WTC11 (cell line): ENCODE measurements at regions not wholly inside any gene's neighbourhood (a gene's known extent, or its start where the extent isn't known, plus 50 kb on each side); places are given as distances from the start of the nearest gene placed in this dataset.

Experiments used
- ATAC-seq: fragments of 200-7000 bp; cut with Tn5 transposase; 2 replicates; pipeline ENCODE4 v1.10.0; 2021; ENCODE audit warnings: mild to moderate bottlenecking, moderate library complexity
- CTCF ChIA-PET: fragments of 300-600 bp; sonication (Branson Sonifier 250); formaldehyde crosslinking; loops from one replicate; lab custom pipeline; 2021; ENCODE audit warnings: antibody characterized with exemption; lab: Charles Lee
- POLR2A ChIA-PET: fragments of 350-600 bp; sonication (Branson Sonifier 250); formaldehyde crosslinking; loops from one replicate; lab custom pipeline; 2021; ENCODE audit warnings: antibody characterized with exemption; lab: Charles Lee
- DNase-seq: peaks from one replicate; pipeline ENCODE4 v3.0.0; 2021; ENCODE audit warnings: low spot score
- H3K27ac Mint-ChIP-seq: 2 replicates; pipeline ENCODE4 v1.8.0; 2021; ENCODE audit warnings: mixed read lengths
- H3K27me3 Mint-ChIP-seq: 2 replicates; pipeline ENCODE4 v1.8.0; 2021; ENCODE audit warnings: low read depth, mild to moderate bottlenecking, moderate library complexity, mixed read lengths
- H3K36me3 Mint-ChIP-seq: 2 replicates; pipeline ENCODE4 v1.8.0; 2021; ENCODE audit warnings: mixed read lengths
- H3K4me1 Mint-ChIP-seq: 2 replicates; pipeline ENCODE4 v1.8.0; 2022; ENCODE audit warnings: mixed read lengths
- H3K4me3 Mint-ChIP-seq: 2 replicates; pipeline ENCODE4 v1.8.0; 2021; ENCODE audit warnings: mild to moderate bottlenecking, moderate library complexity, mixed read lengths
- H3K9me3 Mint-ChIP-seq: 2 replicates; pipeline ENCODE4 v1.8.0; 2021; ENCODE audit warnings: mixed read lengths
- CBFB ChIP-seq: sonication (generic); formaldehyde crosslinking; IDR thresholded peaks from 2 replicates; pipeline ENCODE4 v1.8.1; 2022; ENCODE audit warnings: mild to moderate bottlenecking, low read depth, missing genetic modification reagents
- CREM ChIP-seq: sonication (generic); formaldehyde crosslinking; IDR thresholded peaks from 2 replicates; pipeline ENCODE4 v1.8.1; 2022; ENCODE audit warnings: mild to moderate bottlenecking, missing genetic modification reagents, moderate library complexity
- ELF4 ChIP-seq: sonication (generic); formaldehyde crosslinking; IDR thresholded peaks from 2 replicates; pipeline ENCODE4 v1.8.1; 2022; ENCODE audit warnings: low read depth, mild to moderate bottlenecking, moderate library complexity, missing genetic modification reagents
- EMX1 ChIP-seq: fragments of 250-450 bp; sonication (Bioruptor Pico); IDR thresholded peaks from 2 replicates; pipeline ENCODE4 v1.8.0; 2021; ENCODE audit warnings: mild to moderate bottlenecking
- ESRRA ChIP-seq: sonication (generic); formaldehyde crosslinking; IDR thresholded peaks from 2 replicates; pipeline ENCODE4 v1.8.1; 2022; ENCODE audit warnings: mild to moderate bottlenecking, missing genetic modification reagents, borderline replicate concordance
- ETV6 ChIP-seq: sonication (generic); formaldehyde crosslinking; IDR thresholded peaks from 2 replicates; pipeline ENCODE4 v1.8.1; 2022; ENCODE audit warnings: mild to moderate bottlenecking, missing genetic modification reagents
- FOXP1 ChIP-seq: sonication (generic); formaldehyde crosslinking; IDR thresholded peaks from 2 replicates; pipeline ENCODE4 v1.8.0; 2022; ENCODE audit warnings: missing genetic modification reagents, mild to moderate bottlenecking, moderate library complexity, borderline replicate concordance
- JAZF1 ChIP-seq: fragments of 250-450 bp; sonication (Bioruptor Pico); IDR thresholded peaks from 2 replicates; pipeline ENCODE4 v1.9.0; 2021; ENCODE audit warnings: moderate library complexity, mild to moderate bottlenecking, inconsistent platforms
- MXD4 ChIP-seq: fragments of 250-450 bp; sonication (Bioruptor Pico); IDR thresholded peaks from 2 replicates; pipeline ENCODE4 v1.8.0; 2021; ENCODE audit warnings: mild to moderate bottlenecking, moderate library complexity, borderline replicate concordance
- NFYB ChIP-seq: sonication (generic); formaldehyde crosslinking; conservative IDR thresholded peaks from 2 replicates; pipeline ENCODE4 v1.8.0; 2022; ENCODE audit warnings: low read depth, missing genetic modification reagents
- NR1H2 ChIP-seq: sonication (generic); formaldehyde crosslinking; IDR thresholded peaks from 2 replicates; pipeline ENCODE4 v1.9.0; 2021; ENCODE audit warnings: mild to moderate bottlenecking, moderate library complexity, missing genetic modification reagents
- NR3C1 ChIP-seq: sonication (generic); formaldehyde crosslinking; conservative IDR thresholded peaks from 2 replicates; pipeline ENCODE4 v1.8.1; 2023; ENCODE audit warnings: low read depth, mild to moderate bottlenecking, missing genetic modification reagents
- RORB ChIP-seq: fragments of 250-450 bp; sonication (Bioruptor Pico); IDR thresholded peaks from 2 replicates; pipeline ENCODE4 v1.9.0; 2021; ENCODE audit warnings: mild to moderate bottlenecking
- SP1 ChIP-seq: sonication (generic); formaldehyde crosslinking; conservative IDR thresholded peaks from 2 replicates; pipeline ENCODE4 v1.8.1; 2022; ENCODE audit warnings: missing genetic modification reagents
- TEAD1 ChIP-seq: sonication (generic); formaldehyde crosslinking; IDR thresholded peaks from 2 replicates; pipeline ENCODE4 v1.8.0; 2022; ENCODE audit warnings: mild to moderate bottlenecking, missing genetic modification reagents
- TEAD4 ChIP-seq: sonication (generic); formaldehyde crosslinking; IDR thresholded peaks from 2 replicates; pipeline ENCODE4 v1.8.0; 2022; ENCODE audit warnings: mild to moderate bottlenecking, missing genetic modification reagents
- ZNF317 ChIP-seq: sonication (generic); formaldehyde crosslinking; IDR thresholded peaks from 2 replicates; pipeline ENCODE4 v1.8.1; 2023; ENCODE audit warnings: low read depth, mild to moderate bottlenecking, moderate library complexity, missing genetic modification reagents, borderline replicate concordance
- TF ChIP-seq, protein P1 (sequence below): fragments of 250-450 bp; sonication (Bioruptor Pico); conservative IDR thresholded peaks from 2 replicates; pipeline ENCODE4 v1.9.0; 2021; ENCODE audit warnings: mild to moderate bottlenecking
- TF ChIP-seq, protein P2 (sequence below): fragments of 250-450 bp; sonication (Bioruptor Pico); IDR thresholded peaks from 2 replicates; pipeline ENCODE4 v1.9.0; 2021; ENCODE audit warnings: mild to moderate bottlenecking, borderline replicate concordance
- TF ChIP-seq, protein P3 (sequence below): fragments of 250-450 bp; sonication (Bioruptor Pico); IDR thresholded peaks from 2 replicates; pipeline ENCODE4 v1.8.0; 2021; ENCODE audit warnings: mild to moderate bottlenecking
- TF ChIP-seq, protein P4 (sequence below): sonication (generic); formaldehyde crosslinking; IDR thresholded peaks from 2 replicates; pipeline ENCODE4 v1.8.1; 2023; ENCODE audit warnings: mild to moderate bottlenecking, moderate library complexity, missing genetic modification reagents
- TF ChIP-seq, protein P5 (sequence below): sonication (generic); formaldehyde crosslinking; IDR thresholded peaks from 2 replicates; pipeline ENCODE4 v1.8.1; 2022; ENCODE audit warnings: mild to moderate bottlenecking, missing genetic modification reagents, moderate library complexity, borderline replicate concordance
- TF ChIP-seq, protein P6 (sequence below): sonication (generic); formaldehyde crosslinking; IDR thresholded peaks from 2 replicates; pipeline ENCODE4 v1.8.0; 2022; ENCODE audit warnings: mild to moderate bottlenecking, missing genetic modification reagents
- TF ChIP-seq, protein P7 (sequence below): fragments of 250-450 bp; sonication (Bioruptor Pico); IDR thresholded peaks from 2 replicates; pipeline ENCODE4 v1.9.0; 2021; ENCODE audit warnings: mild to moderate bottlenecking

DNA sequence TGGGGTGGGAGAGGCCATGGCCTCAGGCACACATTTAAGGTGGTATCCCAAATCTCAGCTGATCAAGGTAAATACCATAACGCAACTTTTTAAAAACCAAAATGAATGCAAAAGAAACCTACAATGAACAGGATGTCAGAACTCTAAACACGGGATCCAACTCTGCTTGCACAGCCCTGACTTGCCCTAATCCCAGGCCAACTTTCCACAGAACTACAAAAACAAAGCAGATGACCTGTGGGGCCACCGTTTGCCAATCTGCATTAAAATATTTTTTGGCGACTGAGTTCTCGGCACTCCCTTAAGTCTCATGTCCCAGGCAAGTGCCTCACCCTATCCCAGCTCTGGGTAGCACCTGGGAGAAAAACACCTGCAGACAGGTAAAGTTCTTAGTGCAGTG is 110.5 kb downstream of the ZFP64 start:
- H3K4me3 Mint-ChIP-seq: no peak overlapping the region
- peaks cover 13% of the 10 kb centered on the region for H3K36me3 Mint-ChIP-seq
- DNase-seq (no peak), ATAC-seq (no peak)
- CTCF ChIA-PET: interaction anchor here (1.0 to 1.5 kb wide), 3 partner anchors 20 to 438 kb away, joined by 3 to 5 read pairs (median 4); no protein-coding TSS in a partner anchor
- no peaks in the 10 kb centered on the region for H3K27me3 Mint-ChIP-seq
- peaks cover 31% of the 10 kb centered on the region for H3K4me1 Mint-ChIP-seq
- POLR2A ChIA-PET: interaction anchor here (0.6 kb wide), 1 partner anchor 390 kb away, joined by 4 read pairs; no protein-coding TSS in a partner anchor
- H3K9me3 Mint-ChIP-seq: no peaks in the 10 kb centered on the region; the same call in 1 of the 2 replicates
- no peak for TF ChIP-seq ELF4 (CRISPR knock-in tag)
- TF ChIP-seq, protein P1, sequence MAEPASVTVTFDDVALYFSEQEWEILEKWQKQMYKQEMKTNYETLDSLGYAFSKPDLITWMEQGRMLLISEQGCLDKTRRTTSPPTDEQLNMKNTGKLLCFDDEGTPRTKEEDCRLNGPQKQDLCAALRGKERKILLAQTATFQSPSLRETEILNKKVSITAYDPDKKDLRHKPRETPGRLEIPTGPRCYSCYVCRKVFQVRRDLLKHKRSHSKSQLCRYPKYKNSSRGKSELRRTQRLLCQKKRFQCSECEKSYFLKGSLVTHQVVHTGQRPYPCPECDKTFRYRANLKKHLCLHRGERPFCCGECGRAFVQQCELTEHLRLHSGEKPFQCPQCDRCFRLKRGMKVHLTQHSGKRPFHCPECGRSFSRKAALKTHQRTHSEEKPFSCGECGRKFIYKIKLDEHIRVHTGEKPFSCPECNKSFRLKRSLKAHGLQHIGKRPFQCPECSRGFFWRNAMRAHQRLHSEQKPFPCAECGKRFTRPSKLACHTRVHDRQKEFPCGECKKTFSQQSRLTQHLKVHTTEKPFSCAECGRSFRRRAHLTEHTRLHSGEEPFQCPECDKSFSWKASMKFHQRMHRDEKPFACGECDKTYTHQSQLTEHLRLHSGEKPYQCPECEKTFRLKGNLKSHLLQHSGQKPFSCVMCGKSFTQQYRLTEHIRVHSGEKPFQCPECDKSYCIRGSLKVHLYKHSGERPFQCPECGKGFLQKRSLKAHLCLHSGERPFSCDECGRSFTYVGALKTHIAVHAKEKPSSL (CRISPR knock-in tag): no peak
- TF ChIP-seq SP1: no peak
- TF ChIP-seq NFYB: no peak
- no peak for TF ChIP-seq ZNF317 (CRISPR knock-in tag)
- TF ChIP-seq FOXP1: no peak
- no peak for TF ChIP-seq NR3C1
- no peak for TF ChIP-seq NR1H2
- TF ChIP-seq MXD4 (CRISPR knock-in tag): no peak
- TF ChIP-seq ETV6 (CRISPR knock-in tag): no peak
- H3K27ac Mint-ChIP-seq: peak overlapping the region; percentile 47; the same call in 1 of the 2 replicates

DNA sequence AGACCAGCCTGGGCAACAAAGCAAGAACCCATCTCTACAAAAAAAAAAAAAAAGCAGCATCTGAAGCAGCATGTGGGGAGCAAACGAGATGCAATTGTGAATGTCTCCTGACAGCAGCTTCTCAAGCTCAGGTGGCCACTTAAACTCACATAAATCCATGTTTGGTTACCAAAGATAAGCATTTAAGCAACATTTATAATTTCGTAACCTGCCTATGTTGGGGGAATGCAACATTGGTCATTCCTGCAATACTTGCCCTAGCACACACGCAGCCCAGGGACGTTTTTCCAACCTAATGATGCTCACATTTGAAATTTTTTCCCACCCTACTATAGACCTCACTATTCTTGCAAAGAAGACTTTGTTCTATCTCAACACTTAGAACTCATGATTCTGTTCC is 113.3 kb downstream of the ZFP64 start:
- Mint-ChIP-seq H3K4me1 (peaks cover 23% of the 10 kb centered on the region), H3K27me3 (no peaks in the 10 kb centered on the region), H3K4me3 (no peak overlapping the region), H3K36me3 (no peaks in the 10 kb centered on the region), H3K27ac (no peak overlapping the region), H3K9me3 (no peaks in the 10 kb centered on the region)
- ChIA-PET CTCF (interaction anchor here (0.9 to 1.1 kb wide), 2 partner anchors 50 to 279 kb away, joined by 3 read pairs; no protein-coding TSS in a partner anchor), POLR2A (no interaction called here)
- TF ChIP-seq CREM (CRISPR knock-in tag) (no peak), ESRRA (no peak), TEAD1 (CRISPR knock-in tag) (no peak), ZNF317 (CRISPR knock-in tag) (no peak), TEAD4 (CRISPR knock-in tag) (no peak), EMX1 (CRISPR knock-in tag) (no peak), CBFB (CRISPR knock-in tag) (no peak), JAZF1 (CRISPR knock-in tag) (no peak), RORB (CRISPR knock-in tag) (no peak)
- TF ChIP-seq, protein P2, sequence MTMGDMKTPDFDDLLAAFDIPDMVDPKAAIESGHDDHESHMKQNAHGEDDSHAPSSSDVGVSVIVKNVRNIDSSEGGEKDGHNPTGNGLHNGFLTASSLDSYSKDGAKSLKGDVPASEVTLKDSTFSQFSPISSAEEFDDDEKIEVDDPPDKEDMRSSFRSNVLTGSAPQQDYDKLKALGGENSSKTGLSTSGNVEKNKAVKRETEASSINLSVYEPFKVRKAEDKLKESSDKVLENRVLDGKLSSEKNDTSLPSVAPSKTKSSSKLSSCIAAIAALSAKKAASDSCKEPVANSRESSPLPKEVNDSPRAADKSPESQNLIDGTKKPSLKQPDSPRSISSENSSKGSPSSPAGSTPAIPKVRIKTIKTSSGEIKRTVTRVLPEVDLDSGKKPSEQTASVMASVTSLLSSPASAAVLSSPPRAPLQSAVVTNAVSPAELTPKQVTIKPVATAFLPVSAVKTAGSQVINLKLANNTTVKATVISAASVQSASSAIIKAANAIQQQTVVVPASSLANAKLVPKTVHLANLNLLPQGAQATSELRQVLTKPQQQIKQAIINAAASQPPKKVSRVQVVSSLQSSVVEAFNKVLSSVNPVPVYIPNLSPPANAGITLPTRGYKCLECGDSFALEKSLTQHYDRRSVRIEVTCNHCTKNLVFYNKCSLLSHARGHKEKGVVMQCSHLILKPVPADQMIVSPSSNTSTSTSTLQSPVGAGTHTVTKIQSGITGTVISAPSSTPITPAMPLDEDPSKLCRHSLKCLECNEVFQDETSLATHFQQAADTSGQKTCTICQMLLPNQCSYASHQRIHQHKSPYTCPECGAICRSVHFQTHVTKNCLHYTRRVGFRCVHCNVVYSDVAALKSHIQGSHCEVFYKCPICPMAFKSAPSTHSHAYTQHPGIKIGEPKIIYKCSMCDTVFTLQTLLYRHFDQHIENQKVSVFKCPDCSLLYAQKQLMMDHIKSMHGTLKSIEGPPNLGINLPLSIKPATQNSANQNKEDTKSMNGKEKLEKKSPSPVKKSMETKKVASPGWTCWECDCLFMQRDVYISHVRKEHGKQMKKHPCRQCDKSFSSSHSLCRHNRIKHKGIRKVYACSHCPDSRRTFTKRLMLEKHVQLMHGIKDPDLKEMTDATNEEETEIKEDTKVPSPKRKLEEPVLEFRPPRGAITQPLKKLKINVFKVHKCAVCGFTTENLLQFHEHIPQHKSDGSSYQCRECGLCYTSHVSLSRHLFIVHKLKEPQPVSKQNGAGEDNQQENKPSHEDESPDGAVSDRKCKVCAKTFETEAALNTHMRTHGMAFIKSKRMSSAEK (CRISPR knock-in tag): no peak
- TF ChIP-seq, protein P3, sequence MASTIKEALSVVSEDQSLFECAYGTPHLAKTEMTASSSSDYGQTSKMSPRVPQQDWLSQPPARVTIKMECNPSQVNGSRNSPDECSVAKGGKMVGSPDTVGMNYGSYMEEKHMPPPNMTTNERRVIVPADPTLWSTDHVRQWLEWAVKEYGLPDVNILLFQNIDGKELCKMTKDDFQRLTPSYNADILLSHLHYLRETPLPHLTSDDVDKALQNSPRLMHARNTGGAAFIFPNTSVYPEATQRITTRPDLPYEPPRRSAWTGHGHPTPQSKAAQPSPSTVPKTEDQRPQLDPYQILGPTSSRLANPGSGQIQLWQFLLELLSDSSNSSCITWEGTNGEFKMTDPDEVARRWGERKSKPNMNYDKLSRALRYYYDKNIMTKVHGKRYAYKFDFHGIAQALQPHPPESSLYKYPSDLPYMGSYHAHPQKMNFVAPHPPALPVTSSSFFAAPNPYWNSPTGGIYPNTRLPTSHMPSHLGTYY: no peak
- TF ChIP-seq, protein P4, sequence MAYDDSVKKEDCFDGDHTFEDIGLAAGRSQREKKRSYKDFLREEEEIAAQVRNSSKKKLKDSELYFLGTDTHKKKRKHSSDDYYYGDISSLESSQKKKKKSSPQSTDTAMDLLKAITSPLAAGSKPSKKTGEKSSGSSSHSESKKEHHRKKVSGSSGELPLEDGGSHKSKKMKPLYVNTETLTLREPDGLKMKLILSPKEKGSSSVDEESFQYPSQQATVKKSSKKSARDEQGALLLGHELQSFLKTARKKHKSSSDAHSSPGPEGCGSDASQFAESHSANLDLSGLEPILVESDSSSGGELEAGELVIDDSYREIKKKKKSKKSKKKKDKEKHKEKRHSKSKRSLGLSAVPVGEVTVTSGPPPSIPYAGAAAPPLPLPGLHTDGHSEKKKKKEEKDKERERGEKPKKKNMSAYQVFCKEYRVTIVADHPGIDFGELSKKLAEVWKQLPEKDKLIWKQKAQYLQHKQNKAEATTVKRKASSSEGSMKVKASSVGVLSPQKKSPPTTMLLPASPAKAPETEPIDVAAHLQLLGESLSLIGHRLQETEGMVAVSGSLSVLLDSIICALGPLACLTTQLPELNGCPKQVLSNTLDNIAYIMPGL (CRISPR knock-in tag): no peak
- TF ChIP-seq, protein P5, sequence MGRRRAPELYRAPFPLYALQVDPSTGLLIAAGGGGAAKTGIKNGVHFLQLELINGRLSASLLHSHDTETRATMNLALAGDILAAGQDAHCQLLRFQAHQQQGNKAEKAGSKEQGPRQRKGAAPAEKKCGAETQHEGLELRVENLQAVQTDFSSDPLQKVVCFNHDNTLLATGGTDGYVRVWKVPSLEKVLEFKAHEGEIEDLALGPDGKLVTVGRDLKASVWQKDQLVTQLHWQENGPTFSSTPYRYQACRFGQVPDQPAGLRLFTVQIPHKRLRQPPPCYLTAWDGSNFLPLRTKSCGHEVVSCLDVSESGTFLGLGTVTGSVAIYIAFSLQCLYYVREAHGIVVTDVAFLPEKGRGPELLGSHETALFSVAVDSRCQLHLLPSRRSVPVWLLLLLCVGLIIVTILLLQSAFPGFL (CRISPR knock-in tag): no peak
- TF ChIP-seq, protein P6, sequence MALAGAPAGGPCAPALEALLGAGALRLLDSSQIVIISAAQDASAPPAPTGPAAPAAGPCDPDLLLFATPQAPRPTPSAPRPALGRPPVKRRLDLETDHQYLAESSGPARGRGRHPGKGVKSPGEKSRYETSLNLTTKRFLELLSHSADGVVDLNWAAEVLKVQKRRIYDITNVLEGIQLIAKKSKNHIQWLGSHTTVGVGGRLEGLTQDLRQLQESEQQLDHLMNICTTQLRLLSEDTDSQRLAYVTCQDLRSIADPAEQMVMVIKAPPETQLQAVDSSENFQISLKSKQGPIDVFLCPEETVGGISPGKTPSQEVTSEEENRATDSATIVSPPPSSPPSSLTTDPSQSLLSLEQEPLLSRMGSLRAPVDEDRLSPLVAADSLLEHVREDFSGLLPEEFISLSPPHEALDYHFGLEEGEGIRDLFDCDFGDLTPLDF: no peak
- TF ChIP-seq, protein P7, sequence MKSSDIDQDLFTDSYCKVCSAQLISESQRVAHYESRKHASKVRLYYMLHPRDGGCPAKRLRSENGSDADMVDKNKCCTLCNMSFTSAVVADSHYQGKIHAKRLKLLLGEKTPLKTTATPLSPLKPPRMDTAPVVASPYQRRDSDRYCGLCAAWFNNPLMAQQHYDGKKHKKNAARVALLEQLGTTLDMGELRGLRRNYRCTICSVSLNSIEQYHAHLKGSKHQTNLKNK (CRISPR knock-in tag): no peak
- ATAC-seq (no peak), DNase-seq (no peak)
